ENCODE measurements at regions not wholly inside any gene's neighbourhood (a gene's known extent, or its start where the extent isn't known, plus 50 kb on each side); places are given as distances from the start of the nearest gene placed in this dataset.

GRCh38 chr2:608711-609110, 68.5 kb downstream of the TMEM18 start:
- no peak overlapping the region for H2AFZ ChIP-seq (ENCODE audit: low read depth, low read length)
- no peaks in the 10 kb centered on the region for H3K36me3 ChIP-seq (ENCODE audit: insufficient read depth, low read length)
- TF ChIP-seq CTCF (IDR thresholded peaks at IDR 0.05; ENCODE audit: borderline replicate concordance, extremely low read depth, low read length, poor library complexity, severe bottlenecking) (no peak), EZH2 (IDR thresholded peaks at IDR 0.05; ENCODE audit: borderline replicate concordance, low read depth, low read length, severe bottlenecking) (no peak)
- no peak overlapping the region for H3K27ac ChIP-seq (ENCODE audit: low read length)
- ATAC-seq (ENCODE audit: insufficient read depth, low read depth) (no peak), DNase-seq (no peak)
- no peaks in the 10 kb centered on the region for H3K79me2 ChIP-seq (ENCODE audit: insufficient read depth, low read length)
- no peaks in the 10 kb centered on the region for H3K4me1 ChIP-seq (ENCODE audit: insufficient read depth, low read length)
- no peaks in the 10 kb centered on the region for H3K9me3 ChIP-seq (ENCODE audit: insufficient read depth, low read length, severe bottlenecking)
- no peak overlapping the region for H3K4me2 ChIP-seq (ENCODE audit: insufficient read depth, low read length)
- no peak overlapping the region for H3K4me3 ChIP-seq (ENCODE audit: low read depth in 1 of 2, low read length in 2 of 2)
- no peaks in the 10 kb centered on the region for H4K20me1 ChIP-seq (ENCODE audit: insufficient read depth, low read length)
- H3K9ac ChIP-seq (ENCODE audit: low read depth, low read length): no peak overlapping the region
- H3K27me3 ChIP-seq (ENCODE audit: insufficient read depth, low read length, poor library complexity): no peaks in the 10 kb centered on the region

GRCh38 chr2:608297-608696, 68.9 kb downstream of the TMEM18 start:
- no peak for ATAC-seq (ENCODE audit: insufficient read depth, low read depth)
- H3K79me2 ChIP-seq (ENCODE audit: insufficient read depth, low read length): no peaks in the 10 kb centered on the region
- no peaks in the 10 kb centered on the region for H3K36me3 ChIP-seq (ENCODE audit: insufficient read depth, low read length)
- H3K4me3 ChIP-seq (ENCODE audit: low read depth in 1 of 2, low read length in 2 of 2): no peak overlapping the region
- no peak overlapping the region for H3K27ac ChIP-seq (ENCODE audit: low read length)
- H4K20me1 ChIP-seq (ENCODE audit: insufficient read depth, low read length): no peaks in the 10 kb centered on the region
- H3K4me2 ChIP-seq (ENCODE audit: insufficient read depth, low read length): no peak overlapping the region
- H3K4me1 ChIP-seq (ENCODE audit: insufficient read depth, low read length): no peaks in the 10 kb centered on the region
- no peak overlapping the region for H2AFZ ChIP-seq (ENCODE audit: low read depth, low read length)
- H3K27me3 ChIP-seq (ENCODE audit: insufficient read depth, low read length, poor library complexity): no peaks in the 10 kb centered on the region
- DNase-seq: no peak
- no peaks in the 10 kb centered on the region for H3K9me3 ChIP-seq (ENCODE audit: insufficient read depth, low read length, severe bottlenecking)
- TF ChIP-seq EZH2 (IDR thresholded peaks at IDR 0.05; ENCODE audit: borderline replicate concordance, low read depth, low read length, severe bottlenecking): no peak
- no peak for TF ChIP-seq CTCF (IDR thresholded peaks at IDR 0.05; ENCODE audit: borderline replicate concordance, extremely low read depth, low read length, poor library complexity, severe bottlenecking)
- H3K9ac ChIP-seq (ENCODE audit: low read depth, low read length): no peak overlapping the region

GRCh38 chr2:607709-608108, 69.5 kb downstream of the TMEM18 start:
- Histone ChIP-seq H3K27ac (ENCODE audit: low read length) (no peak overlapping the region), H3K79me2 (ENCODE audit: insufficient read depth, low read length) (no peaks in the 10 kb centered on the region), H4K20me1 (ENCODE audit: insufficient read depth, low read length) (no peaks in the 10 kb centered on the region), H3K27me3 (ENCODE audit: insufficient read depth, low read length, poor library complexity) (no peaks in the 10 kb centered on the region), H3K4me3 (ENCODE audit: low read depth in 1 of 2, low read length in 2 of 2) (no peak overlapping the region), H3K4me2 (ENCODE audit: insufficient read depth, low read length) (no peak overlapping the region), H3K9me3 (ENCODE audit: insufficient read depth, low read length, severe bottlenecking) (no peaks in the 10 kb centered on the region), H3K9ac (ENCODE audit: low read depth, low read length) (no peak overlapping the region), H2AFZ (ENCODE audit: low read depth, low read length) (no peak overlapping the region), H3K4me1 (ENCODE audit: insufficient read depth, low read length) (no peaks in the 10 kb centered on the region), H3K36me3 (ENCODE audit: insufficient read depth, low read length) (no peaks in the 10 kb centered on the region)
- no peak for ATAC-seq (ENCODE audit: insufficient read depth, low read depth)
- no peak for DNase-seq
- no peak for TF ChIP-seq CTCF (IDR thresholded peaks at IDR 0.05; ENCODE audit: borderline replicate concordance, extremely low read depth, low read length, poor library complexity, severe bottlenecking)
- TF ChIP-seq EZH2 (IDR thresholded peaks at IDR 0.05; ENCODE audit: borderline replicate concordance, low read depth, low read length, severe bottlenecking): no peak

GRCh38 chr2:607172-607571, 70.0 kb downstream of the TMEM18 start:
- TF ChIP-seq EZH2 (IDR thresholded peaks at IDR 0.05; ENCODE audit: borderline replicate concordance, low read depth, low read length, severe bottlenecking) (no peak), CTCF (IDR thresholded peaks at IDR 0.05; ENCODE audit: borderline replicate concordance, extremely low read depth, low read length, poor library complexity, severe bottlenecking) (no peak)

More at GRCh38 chr2:607172-607571, 70.0 kb downstream of the TMEM18 start:
- Histone ChIP-seq H2AFZ (ENCODE audit: low read depth, low read length) (no peak overlapping the region), H4K20me1 (ENCODE audit: insufficient read depth, low read length) (no peaks in the 10 kb centered on the region), H3K27ac (ENCODE audit: low read length) (no peak overlapping the region), H3K4me1 (ENCODE audit: insufficient read depth, low read length) (no peaks in the 10 kb centered on the region), H3K4me2 (ENCODE audit: insufficient read depth, low read length) (no peak overlapping the region), H3K36me3 (ENCODE audit: insufficient read depth, low read length) (no peaks in the 10 kb centered on the region), H3K79me2 (ENCODE audit: insufficient read depth, low read length) (no peaks in the 10 kb centered on the region), H3K9ac (ENCODE audit: low read depth, low read length) (no peak overlapping the region), H3K9me3 (ENCODE audit: insufficient read depth, low read length, severe bottlenecking) (no peaks in the 10 kb centered on the region), H3K4me3 (ENCODE audit: low read depth in 1 of 2, low read length in 2 of 2) (no peak overlapping the region), H3K27me3 (ENCODE audit: insufficient read depth, low read length, poor library complexity) (no peaks in the 10 kb centered on the region)
- ATAC-seq (ENCODE audit: insufficient read depth, low read depth): no peak
- no peak for DNase-seq
